Activated B cell treated with CpG ODN at 0.5 μM for 24 hours (primary cell): ENCODE measurements at regions not wholly inside any gene's neighbourhood (a gene's known extent, or its start where the extent isn't known, plus 50 kb on each side); places are given as distances from the start of the nearest gene placed in this dataset.
"Not testable (repeated sequence)": the region's sequence is repeated elsewhere in the genome, so short reads cannot be mapped to it uniquely, and the experiment has no call there.

ENCODE experiments used
- ATAC-seq: fragments of 200-7000 bp; cut with Tn5 transposase; one replicate; pipeline ENCODE4 v1.10.0; 2021; ENCODE audit warnings: low read depth, mild to moderate bottlenecking, moderate library complexity
- CTCF ChIA-PET: fragments of 350-600 bp; sonication (Branson Sonifier 250); formaldehyde crosslinking; loops from one replicate; lab custom pipeline; 2021; ENCODE audit warnings: antibody characterized with exemption; lab: Charles Lee
- POLR2A ChIA-PET: fragments of 350-600 bp; sonication (Branson Sonifier 250); formaldehyde crosslinking; loops from one replicate; lab custom pipeline; 2021; ENCODE audit warnings: antibody characterized with exemption; lab: Charles Lee
- DNase-seq: peaks from one replicate; pipeline ENCODE4 v3.0.0; 2022
- H3K27ac Mint-ChIP-seq: one replicate; pipeline ENCODE4 v1.8.0; 2020; ENCODE audit warnings: mixed read lengths
- H3K27me3 Mint-ChIP-seq: one replicate; pipeline ENCODE4 v1.8.0; 2021; ENCODE audit warnings: mixed read lengths
- H3K36me3 Mint-ChIP-seq: one replicate; pipeline ENCODE4 v1.8.0; 2021; ENCODE audit warnings: low read depth, mixed read lengths
- H3K4me1 Mint-ChIP-seq: one replicate; pipeline ENCODE4 v1.8.0; 2021; ENCODE audit warnings: mixed read lengths
- H3K4me3 Mint-ChIP-seq: one replicate; pipeline ENCODE4 v1.8.0; 2020; ENCODE audit warnings: mild to moderate bottlenecking, mixed read lengths
- H3K9me3 Mint-ChIP-seq: one replicate; pipeline ENCODE4 v1.8.0; 2020; ENCODE audit warnings: mixed read lengths
- intact Hi-C: fragments of 100-400 bp; cut with micrococcal nuclease; formaldehyde crosslinking; loops from one replicate; pipeline ENCODE4 v1.15.1; 2024
- TF ChIP-seq, protein P1 (sequence below): fragments of 200-600 bp; IDR thresholded peaks from one replicate; pipeline ENCODE4 v1.8.0; 2022; ENCODE audit warnings: antibody characterized with exemption, mild to moderate bottlenecking

DNA sequence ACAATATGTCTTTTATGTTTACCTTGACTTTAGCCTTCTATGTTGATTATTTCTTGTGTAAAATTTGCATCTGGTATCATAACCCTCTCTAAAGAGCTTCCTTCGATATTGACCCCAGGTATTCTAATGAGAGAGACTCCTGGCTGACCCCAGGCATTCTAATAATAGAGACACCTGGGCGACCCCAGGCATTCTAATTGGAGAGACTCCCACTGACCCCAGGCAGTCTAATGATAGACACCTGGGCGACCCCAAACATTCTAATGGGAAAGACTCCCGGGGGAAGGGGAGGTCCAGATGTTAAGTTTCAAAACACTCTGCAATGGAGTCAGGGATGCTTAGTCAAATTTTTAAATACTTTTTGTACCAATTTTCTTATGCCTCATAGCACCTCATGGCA is 726.4 kb downstream of the COL12A1 start:
- no peak overlapping the region for H3K27ac Mint-ChIP-seq
- H3K4me3 Mint-ChIP-seq = no peak overlapping the region
- ChIA-PET POLR2A (no interaction called here), CTCF (no interaction called here)
- H3K9me3 Mint-ChIP-seq = peaks cover 2% of the 10 kb centered on the region
- H3K4me1 Mint-ChIP-seq = no peaks in the 10 kb centered on the region
- ATAC-seq = no peak
- intact Hi-C loops = no loop called here
- H3K36me3 Mint-ChIP-seq = no peaks in the 10 kb centered on the region
- DNase-seq = no peak
- H3K27me3 Mint-ChIP-seq = no peaks in the 10 kb centered on the region
- TF ChIP-seq, protein P1, sequence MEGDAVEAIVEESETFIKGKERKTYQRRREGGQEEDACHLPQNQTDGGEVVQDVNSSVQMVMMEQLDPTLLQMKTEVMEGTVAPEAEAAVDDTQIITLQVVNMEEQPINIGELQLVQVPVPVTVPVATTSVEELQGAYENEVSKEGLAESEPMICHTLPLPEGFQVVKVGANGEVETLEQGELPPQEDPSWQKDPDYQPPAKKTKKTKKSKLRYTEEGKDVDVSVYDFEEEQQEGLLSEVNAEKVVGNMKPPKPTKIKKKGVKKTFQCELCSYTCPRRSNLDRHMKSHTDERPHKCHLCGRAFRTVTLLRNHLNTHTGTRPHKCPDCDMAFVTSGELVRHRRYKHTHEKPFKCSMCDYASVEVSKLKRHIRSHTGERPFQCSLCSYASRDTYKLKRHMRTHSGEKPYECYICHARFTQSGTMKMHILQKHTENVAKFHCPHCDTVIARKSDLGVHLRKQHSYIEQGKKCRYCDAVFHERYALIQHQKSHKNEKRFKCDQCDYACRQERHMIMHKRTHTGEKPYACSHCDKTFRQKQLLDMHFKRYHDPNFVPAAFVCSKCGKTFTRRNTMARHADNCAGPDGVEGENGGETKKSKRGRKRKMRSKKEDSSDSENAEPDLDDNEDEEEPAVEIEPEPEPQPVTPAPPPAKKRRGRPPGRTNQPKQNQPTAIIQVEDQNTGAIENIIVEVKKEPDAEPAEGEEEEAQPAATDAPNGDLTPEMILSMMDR = no peak

DNA sequence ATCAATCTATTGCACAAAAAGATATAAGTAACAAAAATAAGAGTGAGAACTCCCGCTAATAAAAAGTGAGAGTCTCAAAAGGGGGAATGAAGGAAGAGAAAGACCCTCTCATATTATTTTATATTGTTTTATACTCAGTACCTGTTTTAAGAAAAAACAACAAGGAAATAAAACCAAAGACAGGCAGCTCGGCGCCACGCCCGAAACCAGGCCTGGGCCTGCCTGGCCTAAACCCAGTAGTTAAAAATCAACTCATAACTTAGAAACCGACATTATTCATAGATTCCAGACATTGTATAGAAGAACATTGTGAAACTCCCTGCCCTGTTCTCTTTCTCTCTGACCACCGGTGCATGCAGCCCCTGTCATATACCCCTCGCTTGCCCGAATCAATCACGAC is 731.8 kb downstream of the COL12A1 start:
- CTCF ChIA-PET, H3K27me3 Mint-ChIP-seq, POLR2A ChIA-PET, H3K27ac Mint-ChIP-seq, H3K4me3 Mint-ChIP-seq, ATAC-seq, DNase-seq, H3K4me1 Mint-ChIP-seq, intact Hi-C loops, H3K9me3 Mint-ChIP-seq, H3K36me3 Mint-ChIP-seq: not testable (repeated sequence)

DNA sequence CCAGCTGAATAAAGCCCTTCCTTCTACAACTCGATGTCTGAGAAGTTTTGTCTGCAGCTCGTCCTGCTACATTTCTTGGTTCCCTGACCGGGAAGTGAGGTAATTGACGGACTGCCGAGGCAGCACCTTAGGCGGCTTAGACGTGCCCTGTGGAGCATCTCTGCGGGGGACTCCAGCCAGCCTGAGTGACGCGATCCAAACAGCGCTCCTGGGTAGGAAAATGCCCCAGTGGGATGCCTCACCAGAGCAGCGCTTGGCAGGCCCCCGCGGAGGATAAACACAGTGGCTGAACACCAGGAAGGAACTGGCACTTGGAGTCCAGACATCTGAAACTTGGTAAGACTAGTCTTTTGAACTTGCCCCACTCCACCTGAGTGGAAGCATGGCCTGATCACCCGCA is 737.3 kb downstream of the COL12A1 start:
- H3K36me3 Mint-ChIP-seq, ATAC-seq, H3K9me3 Mint-ChIP-seq, H3K4me1 Mint-ChIP-seq, H3K27ac Mint-ChIP-seq, intact Hi-C loops, CTCF ChIA-PET, DNase-seq, H3K4me3 Mint-ChIP-seq, POLR2A ChIA-PET, H3K27me3 Mint-ChIP-seq: not testable (repeated sequence)

DNA sequence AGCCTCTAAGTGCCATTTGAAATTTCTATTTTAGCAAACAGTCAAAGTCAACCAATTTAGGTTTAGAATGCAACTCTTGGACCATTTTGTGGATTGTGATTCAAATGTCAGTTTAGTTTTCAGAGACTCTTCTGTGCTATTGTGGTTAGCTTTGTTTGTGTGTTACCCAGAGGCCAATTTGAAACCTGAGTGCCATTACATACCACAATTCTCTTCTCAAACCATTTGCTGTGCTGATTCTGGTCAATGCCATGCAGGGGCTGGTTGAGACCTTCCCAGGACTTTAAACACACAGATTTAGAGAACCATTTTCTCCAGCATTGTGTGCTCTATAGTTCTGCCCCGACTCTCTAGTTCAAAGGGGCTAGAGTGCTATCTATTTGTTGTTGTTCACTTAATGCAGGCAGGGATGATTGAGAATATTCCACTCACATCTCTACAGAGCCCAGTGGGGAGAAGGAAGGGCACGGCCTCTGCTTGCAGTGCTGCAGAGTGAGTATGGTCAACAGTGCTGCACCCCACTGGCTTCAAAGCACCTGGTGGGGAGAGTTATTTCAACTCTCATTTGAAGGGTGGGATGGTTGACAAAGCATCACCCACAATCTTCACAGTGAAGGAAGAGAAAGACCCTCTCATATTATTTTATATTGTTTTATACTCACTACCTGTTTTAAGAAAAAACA is 738.2 kb downstream of the COL12A1 start:
- CTCF ChIA-PET = no interaction called here
- TF ChIP-seq, protein P1 = no peak
- POLR2A ChIA-PET = no interaction called here
- DNase-seq (no peak), ATAC-seq (no peak)
- H3K36me3 Mint-ChIP-seq = no peaks in the 10 kb centered on the region
- peaks cover 5% of the 10 kb centered on the region for H3K9me3 Mint-ChIP-seq
- intact Hi-C loops = no loop called here
- no peaks in the 10 kb centered on the region for H3K27me3 Mint-ChIP-seq
- H3K27ac Mint-ChIP-seq = no peak overlapping the region
- H3K4me1 Mint-ChIP-seq = no peaks in the 10 kb centered on the region
- H3K4me3 Mint-ChIP-seq = no peak overlapping the region

DNA sequence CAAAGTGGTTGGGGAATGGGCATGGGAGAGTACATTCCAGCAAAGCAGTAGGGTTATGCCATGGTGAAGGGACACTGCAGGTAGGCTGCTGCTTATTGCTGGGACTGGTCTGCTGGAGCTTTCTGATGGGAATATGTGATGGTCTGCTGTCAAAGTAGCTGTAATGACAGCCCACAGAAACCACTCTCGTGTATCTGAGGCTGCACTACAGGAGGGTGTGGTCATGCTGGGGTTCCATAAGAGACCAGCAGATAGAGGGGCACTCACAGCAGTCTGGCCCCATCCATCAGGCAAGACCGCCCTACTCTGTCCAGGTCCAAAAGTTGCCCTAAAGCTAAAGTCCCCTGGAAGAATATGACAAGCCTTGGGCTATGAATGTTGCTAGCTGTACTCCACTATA is 739.3 kb downstream of the COL12A1 start:
- Mint-ChIP-seq H3K36me3 (no peaks in the 10 kb centered on the region), H3K9me3 (peaks cover 9% of the 10 kb centered on the region), H3K27ac (no peak overlapping the region), H3K4me3 (no peak overlapping the region), H3K27me3 (no peaks in the 10 kb centered on the region), H3K4me1 (no peaks in the 10 kb centered on the region)
- intact Hi-C loops = no loop called here
- ChIA-PET POLR2A (no interaction called here), CTCF (no interaction called here)
- TF ChIP-seq, protein P1 = no peak
- ATAC-seq = no peak
- no peak for DNase-seq

DNA sequence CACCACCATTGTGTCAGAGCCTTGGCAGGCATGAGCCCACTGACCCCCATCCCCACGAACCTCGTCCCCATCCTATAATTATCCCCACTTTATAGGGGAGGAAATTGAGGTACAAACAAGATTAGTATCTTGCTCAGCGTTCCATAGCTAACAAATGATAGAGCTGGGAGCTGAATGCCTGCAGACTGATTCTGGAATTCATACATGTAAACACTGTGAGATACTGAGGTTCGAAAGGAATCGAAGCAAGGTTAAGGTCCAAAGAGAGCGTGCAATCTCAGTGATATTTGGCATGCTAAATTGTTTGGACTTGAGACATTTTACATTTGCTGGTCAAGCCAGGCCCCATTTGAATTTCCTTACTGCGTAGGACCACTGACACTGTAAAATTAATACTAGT is 746.6 kb downstream of the COL12A1 start:
- TF ChIP-seq, protein P1 = no peak
- intact Hi-C loops = no loop called here
- DNase-seq = no peak
- no peak for ATAC-seq
- POLR2A ChIA-PET = no interaction called here
- CTCF ChIA-PET = no interaction called here
- no peaks in the 10 kb centered on the region for H3K36me3 Mint-ChIP-seq
- H3K4me3 Mint-ChIP-seq = no peak overlapping the region
- H3K27ac Mint-ChIP-seq = no peak overlapping the region
- H3K4me1 Mint-ChIP-seq = no peaks in the 10 kb centered on the region
- H3K27me3 Mint-ChIP-seq = no peaks in the 10 kb centered on the region
- peaks cover 6% of the 10 kb centered on the region for H3K9me3 Mint-ChIP-seq
